ENCODE measurements at regions not wholly inside any gene's neighbourhood (a gene's known extent, or its start where the extent isn't known, plus 50 kb on each side); places are given as distances from the start of the nearest gene placed in this dataset.
"Not testable (repeated sequence)": the region's sequence is repeated elsewhere in the genome, so short reads cannot be mapped to it uniquely, and the experiment has no call there.

- DNase-seq (ENCODE audit: low spot score) = no peak
Measured at GRCh38 chr2:153307223-153307622, 171.3 kb downstream of the RPRM start.

GRCh38 chr2:153299809-153300208, 178.8 kb downstream of the RPRM start:
- no peak for DNase-seq (ENCODE audit: low spot score)

GRCh38 chr2:153299217-153299616, 179.3 kb downstream of the RPRM start:
- no peak for DNase-seq (ENCODE audit: low spot score)

GRCh38 chr2:153294199-153294786, 184.3 kb downstream of the RPRM start:
- DNase-seq (ENCODE audit: low spot score) = no peak

- no peak for DNase-seq (ENCODE audit: low spot score)
Measured at GRCh38 chr2:153291718-153292117, 186.8 kb downstream of the RPRM start.

- DNase-seq (ENCODE audit: low spot score) = peak; percentile 26
Measured at GRCh38 chr2:153287109-153287801, 191.3 kb downstream of the RPRM start.

GRCh38 chr2:153268941-153269461, 209.6 kb downstream of the RPRM start:
- no peak for DNase-seq (ENCODE audit: low spot score)

- not testable (repeated sequence) for DNase-seq (ENCODE audit: low spot score)
Measured at GRCh38 chr2:153256876-153257275, 221.7 kb downstream of the RPRM start.

GRCh38 chr2:153246636-153247035, 231.9 kb downstream of the RPRM start:
- not testable (repeated sequence) for DNase-seq (ENCODE audit: low spot score)

- DNase-seq (ENCODE audit: low spot score) = no peak
Measured at GRCh38 chr2:153235516-153235915, 243.0 kb downstream of the RPRM start.

- no peak for DNase-seq (ENCODE audit: low spot score)
Measured at GRCh38 chr2:153232464-153232863, 246.1 kb downstream of the RPRM start.

GRCh38 chr2:153230977-153231376, 247.6 kb downstream of the RPRM start:
- DNase-seq (ENCODE audit: low spot score) = no peak

- DNase-seq (ENCODE audit: low spot score) = no peak
Measured at GRCh38 chr2:153228904-153229303, 249.7 kb downstream of the RPRM start.

- no peak for DNase-seq (ENCODE audit: low spot score)
Measured at GRCh38 chr2:153227981-153228380, 250.6 kb downstream of the RPRM start.

- no peak for DNase-seq (ENCODE audit: low spot score)
Measured at GRCh38 chr2:153222231-153223165, 256.1 kb downstream of the RPRM start.

GRCh38 chr2:153221506-153221905, 257.1 kb downstream of the RPRM start:
- DNase-seq (ENCODE audit: low spot score) = no peak

- DNase-seq (ENCODE audit: low spot score) = no peak
Measured at GRCh38 chr2:153221087-153221486, 257.5 kb downstream of the RPRM start.

GRCh38 chr2:153218851-153219250, 259.7 kb downstream of the RPRM start:
- no peak for DNase-seq (ENCODE audit: low spot score)

GRCh38 chr2:153214337-153214736, 264.2 kb downstream of the RPRM start:
- DNase-seq (ENCODE audit: low spot score) = no peak

- DNase-seq (ENCODE audit: low spot score) = no peak
Measured at GRCh38 chr2:153213022-153213421, 265.5 kb downstream of the RPRM start.

GRCh38 chr2:153197402-153198386, 280.9 kb downstream of the RPRM start:
- no peak for DNase-seq (ENCODE audit: low spot score)
